Ascending aorta (tissue), 2 donors: ENCODE measurements at regions not wholly inside any gene's neighbourhood (a gene's known extent, or its start where the extent isn't known, plus 50 kb on each side); places are given as distances from the start of the nearest gene placed in this dataset.

Experiments
- DNase-seq, 2 donors: peaks; one replicate each; pipeline ENCODE4 v3.0.0-alpha.2; 2019; ENCODE audit warnings: low spot score in 2 of 2
- H3K27ac ChIP-seq, 2 donors: fragments of 200-600 bp; sonication (generic); one replicate each; pipeline ENCODE4 v1.5.1; 2016 to 2017; ENCODE audit warnings: mild to moderate bottlenecking in 1 of 2
- H3K27me3 ChIP-seq: fragments of 200-600 bp; sonication (generic); one replicate; pipeline ENCODE4 v1.5.1; 2017
- H3K36me3 ChIP-seq, 2 donors: fragments of 200-600 bp; sonication (generic); one replicate each; pipeline ENCODE4 v1.5.1; 2016
- H3K4me1 ChIP-seq, 2 donors: fragments of 200-600 bp; sonication (generic); one replicate each; pipeline ENCODE4 v1.5.1; 2016 to 2017; ENCODE audit warnings: mild to moderate bottlenecking in 1 of 2
- H3K4me3 ChIP-seq, 2 donors: fragments of 200-600 bp; sonication (generic); one replicate each; pipeline ENCODE4 v1.5.1; 2016 to 2017; ENCODE audit warnings: mild to moderate bottlenecking in 1 of 2
- H3K9me3 ChIP-seq, 2 donors: fragments of 200-600 bp; sonication (generic); one replicate each; pipeline ENCODE4 v1.5.1; 2016
- CTCF ChIP-seq, 3 experiments: fragments of 200-600 bp in 2 of 3; fragments of 450-650 bp in 1 of 3; sonication (generic) in 2 of 3; IDR thresholded peaks; one replicate each; pipeline ENCODE4 v1.5.1; 2016 to 2019; ENCODE audit warnings: antibody characterized with exemption in 3 of 3, mild to moderate bottlenecking in 1 of 3, moderate library complexity in 1 of 3
- intact Hi-C: fragments of 100-400 bp; cut with DNase I; formaldehyde crosslinking; loops from one replicate; pipeline ENCODE4 v1.15.1; 2023

GRCh38 chr1:90370686-90371447, 346.2 kb downstream of the BARHL2 start:
- Histone ChIP-seq H3K4me1 (peaks cover 4 to 9% of the 10 kb centered on the region in 2 donors), H3K36me3 (no peaks in the 10 kb centered on the region), H3K9me3 (no peaks in the 10 kb centered on the region), H3K27ac (peak overlapping the region; percentile 9 to 51), H3K27me3 (no peaks in the 10 kb centered on the region), H3K4me3 (no peak overlapping the region)
- DNase-seq, result no peak
- intact Hi-C loops, result no loop called here
- no peak for TF ChIP-seq CTCF (IDR thresholded peaks at IDR 0.05)

GRCh38 chr1:90362163-90362562, 354.9 kb downstream of the BARHL2 start:
- intact Hi-C loops, result no loop called here
- Histone ChIP-seq H3K4me1 (no peaks in the 10 kb centered on the region), H3K9me3 (no peaks in the 10 kb centered on the region), H3K36me3 (no peaks in the 10 kb centered on the region), H3K4me3 (no peak overlapping the region), H3K27me3 (no peaks in the 10 kb centered on the region), H3K27ac (no peak overlapping the region)
- no peak for DNase-seq
- TF ChIP-seq CTCF (IDR thresholded peaks at IDR 0.05), result no peak

GRCh38 chr1:90361026-90361425, 356.1 kb downstream of the BARHL2 start:
- no peaks in the 10 kb centered on the region for H3K9me3 ChIP-seq
- H3K27me3 ChIP-seq, result no peaks in the 10 kb centered on the region
- intact Hi-C loops, result no loop called here
- H3K4me1 ChIP-seq, result no peaks in the 10 kb centered on the region
- no peak overlapping the region for H3K4me3 ChIP-seq
- no peak for DNase-seq
- no peak for TF ChIP-seq CTCF (IDR thresholded peaks at IDR 0.05)
- H3K27ac ChIP-seq, result no peak overlapping the region
- no peaks in the 10 kb centered on the region for H3K36me3 ChIP-seq

GRCh38 chr1:90359994-90360393, 357.1 kb downstream of the BARHL2 start:
- Histone ChIP-seq H3K9me3 (no peaks in the 10 kb centered on the region), H3K36me3 (no peaks in the 10 kb centered on the region), H3K4me3 (no peak overlapping the region), H3K27ac (no peak overlapping the region), H3K4me1 (no peaks in the 10 kb centered on the region), H3K27me3 (no peaks in the 10 kb centered on the region)
- DNase-seq, result no peak
- no peak for TF ChIP-seq CTCF (IDR thresholded peaks at IDR 0.05)
- intact Hi-C loops, result no loop called here

- Histone ChIP-seq H3K27ac (no peak overlapping the region), H3K36me3 (no peaks in the 10 kb centered on the region), H3K27me3 (no peaks in the 10 kb centered on the region), H3K4me3 (no peak overlapping the region), H3K4me1 (no peaks in the 10 kb centered on the region), H3K9me3 (no peaks in the 10 kb centered on the region)
- no peak for TF ChIP-seq CTCF (IDR thresholded peaks at IDR 0.05)
- intact Hi-C loops, result no loop called here
- DNase-seq, result no peak
These were observed 358.7 kb downstream of the BARHL2 start for GRCh38 chr1:90358448-90358847.

- Histone ChIP-seq H3K4me3 (no peak overlapping the region), H3K27me3 (no peaks in the 10 kb centered on the region), H3K27ac (no peak overlapping the region), H3K36me3 (no peaks in the 10 kb centered on the region), H3K9me3 (no peaks in the 10 kb centered on the region), H3K4me1 (no peaks in the 10 kb centered on the region)
- no peak for DNase-seq
- no peak for TF ChIP-seq CTCF (IDR thresholded peaks at IDR 0.05)
- intact Hi-C loops, result no loop called here
These were observed 359.1 kb downstream of the BARHL2 start for GRCh38 chr1:90357995-90358394.
